ENCODE measurements at regions not wholly inside any gene's neighbourhood (a gene's known extent, or its start where the extent isn't known, plus 50 kb on each side); places are given as distances from the start of the nearest gene placed in this dataset.

DNA sequence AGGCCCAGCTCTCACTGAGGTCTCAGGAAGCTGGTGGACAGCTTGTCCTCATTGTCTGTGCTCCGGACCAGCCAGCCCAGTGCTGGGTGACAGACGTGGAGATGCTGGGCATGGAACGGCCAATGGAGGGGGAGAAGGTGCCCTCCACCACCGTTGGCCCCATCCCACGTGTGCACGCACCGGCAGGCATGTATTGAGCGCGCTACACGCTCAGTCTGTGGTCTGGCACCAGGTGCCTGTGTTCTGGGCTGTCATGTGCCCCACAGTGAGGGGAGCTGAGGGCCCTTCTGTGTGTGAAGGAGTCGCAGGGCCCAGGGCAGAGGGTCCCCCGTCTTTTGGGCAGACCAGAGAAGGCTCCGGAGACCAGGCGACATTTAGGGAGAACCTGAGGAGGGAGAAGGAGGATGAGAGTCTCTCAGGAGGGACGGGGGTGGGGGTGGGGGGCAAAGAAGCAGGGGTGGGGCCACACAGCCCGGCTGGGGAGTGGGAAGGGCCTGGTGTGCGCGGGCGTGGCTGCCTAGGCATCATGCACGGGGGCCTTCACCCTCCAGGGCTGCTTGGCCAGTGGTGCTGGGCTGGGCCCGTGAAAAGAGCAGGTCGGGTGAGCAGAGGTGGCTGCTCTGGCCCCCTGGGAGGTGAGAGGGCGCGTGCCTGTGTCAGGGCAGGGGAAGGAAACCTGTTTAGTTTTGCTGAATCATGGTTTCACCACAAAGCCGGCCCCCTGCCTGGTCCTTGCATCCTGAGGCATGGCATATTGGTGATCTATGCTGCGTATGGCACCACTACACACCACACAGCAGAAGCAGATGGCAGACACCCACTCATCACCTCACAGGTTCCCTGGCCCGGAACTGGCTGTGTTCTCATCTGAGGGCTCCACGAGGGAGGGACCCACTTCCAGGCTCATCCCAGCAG is 86.7 kb upstream of the TTC34 start:
- DNase-seq (ENCODE audit: low spot score), result no peak

DNA sequence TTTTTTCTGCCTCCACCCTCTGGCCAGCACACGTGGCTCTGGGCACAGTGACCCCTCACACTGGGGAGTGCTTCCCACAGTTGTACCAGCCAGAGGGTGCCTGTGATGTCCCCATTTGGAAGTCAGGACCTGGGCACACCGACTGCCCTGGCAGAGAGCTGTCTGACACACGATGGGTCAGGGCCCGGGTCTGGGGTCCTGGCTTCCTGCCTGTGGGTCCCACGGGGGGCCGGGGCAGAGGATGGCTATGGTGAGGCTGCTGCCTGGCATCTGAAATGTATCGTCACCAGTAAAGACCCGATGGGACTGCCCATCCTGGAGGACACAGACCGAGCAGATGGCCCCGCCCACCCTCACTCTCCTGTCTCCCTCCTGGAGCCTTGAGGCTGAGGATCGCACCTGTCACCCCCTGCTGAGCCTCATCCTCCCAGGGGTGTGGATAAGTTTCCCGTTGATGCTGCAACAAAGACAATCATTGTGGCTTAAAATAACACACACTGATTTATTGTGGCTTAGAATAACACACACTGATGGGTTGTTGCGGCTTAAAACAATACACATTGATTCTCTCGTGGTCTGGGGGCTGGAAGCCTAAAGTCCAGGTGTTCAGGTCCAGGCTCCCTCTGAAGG is 88.8 kb upstream of the TTC34 start:
- no peak for DNase-seq (ENCODE audit: low spot score)

- DNase-seq (ENCODE audit: low spot score), result no peak
Observed at GRCh38 chr1:2891923-2892448, 90.5 kb upstream of the TTC34 start.

GRCh38 chr1:2893473-2894120 is 92.1 kb upstream of the TTC34 start:
- no peak for DNase-seq (ENCODE audit: low spot score)

DNA sequence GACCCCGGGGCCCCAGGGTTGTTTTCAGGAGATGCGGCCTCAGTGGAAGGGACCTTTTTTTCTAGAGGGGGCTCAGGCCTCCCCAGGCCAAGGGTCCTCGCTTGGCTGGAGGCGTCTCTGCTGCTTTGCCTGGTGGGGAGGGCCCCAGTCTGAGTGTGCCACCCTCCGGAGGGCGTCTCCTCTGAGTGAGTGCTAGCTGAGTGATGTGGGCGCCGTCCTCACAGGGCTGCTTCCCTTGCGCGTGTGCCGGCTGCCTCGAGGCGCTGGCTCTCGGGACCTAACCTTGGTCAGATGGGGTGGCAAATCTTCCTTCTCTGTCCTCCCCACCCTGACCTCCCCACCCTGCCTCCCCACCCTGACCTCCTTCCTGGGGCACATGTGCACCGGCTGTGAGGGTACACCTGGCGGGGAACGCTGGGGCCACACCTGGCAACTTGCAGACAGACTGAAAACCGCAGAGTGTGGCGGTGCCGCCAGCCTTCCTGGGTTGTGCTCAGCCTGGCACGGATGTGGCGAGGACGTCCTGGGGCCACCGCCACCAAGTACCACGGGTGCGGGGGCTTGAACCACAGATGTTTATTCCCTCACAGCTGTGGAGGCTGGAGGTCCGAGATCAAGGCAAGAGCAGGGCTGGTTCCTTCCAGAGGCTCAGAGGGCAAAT is 93.0 kb upstream of the TTC34 start:
- no peak for DNase-seq (ENCODE audit: low spot score)

- no peak for DNase-seq (ENCODE audit: low spot score)
Observed at GRCh38 chr1:2896824-2897223, 95.3 kb upstream of the TTC34 start.

DNA sequence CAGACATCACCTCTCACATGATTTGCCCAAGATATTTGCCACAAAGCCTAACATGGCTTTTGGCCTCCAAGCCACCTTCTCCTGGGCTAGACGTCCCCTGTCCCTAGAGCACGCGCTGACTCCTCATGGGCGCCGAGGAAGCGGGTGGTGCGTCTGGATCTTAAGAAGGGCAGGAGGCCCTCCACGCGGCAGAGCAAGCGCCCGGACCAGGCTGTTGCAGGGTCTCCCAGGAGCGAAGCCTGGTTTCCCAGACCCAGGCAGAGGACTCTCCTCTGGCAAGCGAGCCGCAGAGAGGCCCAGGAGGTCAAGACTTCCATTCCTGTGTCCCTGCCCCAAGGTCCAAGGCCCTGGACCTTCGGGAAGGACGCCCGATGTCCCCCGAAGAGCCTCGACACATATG is 101.7 kb upstream of the TTC34 start:
- DNase-seq (ENCODE audit: low spot score), result no peak

GRCh38 chr1:2904191-2904590 is 102.7 kb upstream of the TTC34 start:
- DNase-seq (ENCODE audit: low spot score), result no peak

DNA sequence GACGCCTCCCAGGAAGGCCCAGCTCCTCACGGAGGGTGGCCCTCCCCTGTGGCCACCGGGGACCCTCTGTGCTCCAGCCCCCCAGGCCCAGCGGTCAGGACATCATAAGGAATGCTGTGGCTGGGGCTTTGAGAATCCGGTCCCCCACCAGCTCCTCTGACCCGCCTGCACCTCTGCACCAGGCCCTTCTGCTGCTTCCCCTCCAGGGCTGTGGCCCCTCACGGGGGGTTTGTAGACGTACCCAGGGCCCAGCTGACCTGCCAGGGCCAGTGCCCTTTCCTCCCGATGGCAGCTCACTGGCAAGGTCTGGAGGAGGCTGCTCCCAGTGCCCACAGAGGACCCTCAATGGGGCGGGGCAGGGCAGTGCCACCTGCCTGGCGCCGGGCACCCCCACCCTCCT is 103.9 kb upstream of the TTC34 start:
- DNase-seq (ENCODE audit: low spot score), result no peak

- DNase-seq (ENCODE audit: low spot score), result no peak
Observed at GRCh38 chr1:2906085-2906484, 104.6 kb upstream of the TTC34 start.

- DNase-seq (ENCODE audit: low spot score), result no peak
Observed at GRCh38 chr1:2906620-2907019, 105.1 kb upstream of the TTC34 start.

GRCh38 chr1:2907051-2907450 is 105.6 kb upstream of the TTC34 start:
- no peak for DNase-seq (ENCODE audit: low spot score)

DNA sequence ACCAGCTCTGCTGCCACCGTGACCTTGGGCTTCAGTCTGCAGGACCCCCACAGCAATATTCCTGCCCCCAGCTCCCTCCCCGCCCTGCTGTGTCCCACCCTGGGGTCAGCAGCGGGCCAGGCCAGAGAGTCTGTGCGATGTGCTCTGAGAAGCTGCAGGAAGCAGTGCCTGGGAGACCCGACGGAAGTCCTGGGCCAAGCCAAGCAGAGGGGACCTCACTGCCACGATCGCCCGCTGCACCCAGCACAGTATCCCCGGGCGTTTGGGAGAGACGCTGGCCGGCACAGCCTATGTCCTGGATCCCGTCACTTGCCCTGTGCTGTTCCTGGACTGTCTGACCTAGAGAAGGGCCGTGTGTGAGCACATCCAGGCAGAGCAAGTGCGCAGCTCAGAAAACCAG is 106.6 kb upstream of the TTC34 start:
- DNase-seq (ENCODE audit: low spot score), result no peak

DNA sequence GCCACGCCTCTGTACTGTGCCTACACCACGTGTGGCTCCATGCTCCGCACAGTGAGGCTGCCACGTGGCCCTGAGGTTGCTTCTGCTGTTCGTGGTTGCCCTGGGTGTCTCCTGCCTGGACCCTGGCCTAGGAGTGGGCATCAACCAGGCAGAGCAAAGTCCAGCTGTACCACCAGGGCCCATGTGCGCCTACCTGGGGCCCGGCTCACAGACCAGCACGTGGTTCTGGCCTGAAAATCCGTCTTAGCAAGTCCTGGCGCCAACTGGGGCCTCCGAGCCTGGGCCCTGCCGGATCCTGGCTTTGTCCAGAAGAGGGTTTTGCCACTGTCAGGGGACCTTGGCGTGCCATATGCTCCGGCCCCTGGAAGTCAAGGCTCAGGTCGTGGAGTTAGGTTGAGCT is 107.1 kb upstream of the TTC34 start:
- DNase-seq (ENCODE audit: low spot score), result no peak

GRCh38 chr1:2909797-2910196 is 108.3 kb upstream of the TTC34 start:
- DNase-seq (ENCODE audit: low spot score), result no peak

GRCh38 chr1:2910211-2910610 is 108.7 kb upstream of the TTC34 start:
- no peak for DNase-seq (ENCODE audit: low spot score)

GRCh38 chr1:2911421-2912178 is 109.7 kb upstream of the ACTRT2 start:
- no peak for DNase-seq (ENCODE audit: low spot score)

GRCh38 chr1:2912424-2913061 is 108.7 kb upstream of the ACTRT2 start:
- no peak for DNase-seq (ENCODE audit: low spot score)

- DNase-seq (ENCODE audit: low spot score), result no peak
Observed at GRCh38 chr1:2913091-2913490, 108.2 kb upstream of the ACTRT2 start.

- no peak for DNase-seq (ENCODE audit: low spot score)
Observed at GRCh38 chr1:2914702-2915101, 106.6 kb upstream of the ACTRT2 start.

DNA sequence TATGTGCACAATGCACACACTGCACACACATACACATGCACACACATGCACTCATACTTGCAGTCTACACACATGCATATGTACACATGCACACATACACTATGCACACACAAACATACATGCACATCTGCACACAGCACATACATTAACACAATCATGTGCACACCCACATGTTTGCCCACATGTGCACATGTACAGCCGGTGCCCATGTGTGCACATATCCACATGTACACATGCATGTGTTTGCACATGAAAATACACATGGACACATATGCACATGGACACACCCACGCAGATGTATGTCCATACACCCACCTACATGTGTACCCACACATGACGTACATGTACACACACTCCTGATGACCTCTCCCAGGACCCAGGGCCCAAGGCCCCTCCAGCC is 105.1 kb upstream of the ACTRT2 start:
- DNase-seq (ENCODE audit: low spot score), result no peak

Measured in hepatic stellate cell (primary cell).